Kidney (tissue), 13 donors: ENCODE measurements at regions not wholly inside any gene's neighbourhood (a gene's known extent, or its start where the extent isn't known, plus 50 kb on each side); places are given as distances from the start of the nearest gene placed in this dataset.
A peak's percentile ranks its signal among the peaks of the same experiment; 100 is the strongest.

Source experiments
- DNase-seq, 5 donors: peaks; one replicate each; pipeline ENCODE4 v3.0.0-alpha.2; 2013 to 2020
- FAIRE-seq: peaks from 2 replicates; lab custom pipeline; 2012; peaks lifted over from hg19 to GRCh38; lab: Jason Lieb, UNC
- H3K27ac ChIP-seq, 2 donors: one replicate each; pipeline ENCODE4 v1.7.0; 2013; ENCODE audit warnings: low read depth in 2 of 2, low read length in 2 of 2, inconsistent platforms in 1 of 2
- H3K27me3 ChIP-seq: one replicate; pipeline ENCODE4 v1.7.1; 2013; ENCODE audit warnings: low read length, inconsistent platforms; ENCODE audit not compliant: control insufficient read depth, insufficient read depth
- H3K36me3 ChIP-seq, 3 donors: one replicate each; pipeline versions ENCODE4 v1.7.0 to v1.7.1; 2013; ENCODE audit warnings: low read length in 3 of 3, control low read depth in 1 of 3, inconsistent platforms in 1 of 3; ENCODE audit not compliant: insufficient read depth in 3 of 3, control insufficient read depth in 2 of 3
- H3K4me1 ChIP-seq, 3 donors: one replicate each; pipeline versions ENCODE4 v1.7.0 to v1.7.1; 2013; ENCODE audit warnings: low read length in 3 of 3, inconsistent platforms in 1 of 3, low read depth in 1 of 3; ENCODE audit not compliant: control insufficient read depth in 2 of 3, insufficient read depth in 2 of 3
- H3K4me3 ChIP-seq, 3 donors: one replicate each; pipeline versions ENCODE4 v1.7.0 to v1.8.1; 2013; ENCODE audit warnings: low read length in 3 of 3, control low read depth in 1 of 3, inconsistent platforms in 1 of 3
- H3K9ac ChIP-seq, 3 donors: one replicate each; pipeline versions ENCODE4 v1.7.0 to v1.7.1; 2013; ENCODE audit warnings: low read length in 3 of 3, control low read depth in 1 of 3, inconsistent platforms in 1 of 3
- H3K9me3 ChIP-seq, 3 donors: one replicate each; pipeline versions ENCODE4 v1.7.0 to v1.7.1; 2013; ENCODE audit warnings: low read length in 3 of 3, control low read depth in 1 of 3, inconsistent platforms in 1 of 3; ENCODE audit not compliant: control insufficient read depth in 2 of 3, insufficient read depth in 1 of 3
- CTCF ChIP-seq: IDR thresholded peaks from 3 replicates; pipeline ENCODE4 v1.5.1; 2012; ENCODE audit warnings: mild to moderate bottlenecking, moderate library complexity, borderline replicate concordance; ENCODE audit not compliant: insufficient read depth; ENCODE audit errors: extremely low read depth
- intact Hi-C: fragments of 100-400 bp; cut with DNase I; formaldehyde crosslinking; loops from one replicate; pipeline ENCODE4 v1.11.1; 2022
- donor health status: control.
- donor health status: control.
- donor health status: control.
- donor health status: control.
- donor health status: control.
- donor health status: DM: yes; HTN: yes; CAD: no.
- donor health status: Normal renal cell carcinoma (clear cell type).

- Histone ChIP-seq H3K4me3 (no peak overlapping the region), H3K9me3 (no peaks in the 10 kb centered on the region), H3K36me3 (no peaks in the 10 kb centered on the region), H3K9ac (no peak overlapping the region), H3K27me3 (no peaks in the 10 kb centered on the region), H3K27ac (no peak overlapping the region), H3K4me1 (peaks cover 0 to 4% (median 0%) of the 10 kb centered on the region in 3 donors)
- intact Hi-C loops, result no loop called here
- FAIRE-seq (no peak), DNase-seq (peak in 1 of 5 donors; percentile 28)
- TF ChIP-seq CTCF, result no peak
These were observed 159.7 kb upstream of the UNC5B start for GRCh38 chr10:71052708-71053107.

GRCh38 chr10:71053169-71053895 lies 159.0 kb upstream of the UNC5B start:
- FAIRE-seq, result no peak
- Histone ChIP-seq H3K4me1 (peaks cover 0 to 4% (median 0%) of the 10 kb centered on the region in 3 donors), H3K27ac (no peak overlapping the region), H3K36me3 (no peaks in the 10 kb centered on the region), H3K9me3 (no peaks in the 10 kb centered on the region), H3K4me3 (no peak overlapping the region), H3K27me3 (no peaks in the 10 kb centered on the region), H3K9ac (no peak overlapping the region)
- DNase-seq, result peak in 1 of 5 donors; percentile 44
- TF ChIP-seq CTCF, result no peak
- intact Hi-C loops, result no loop called here

GRCh38 chr10:71058308-71058707 lies 154.1 kb upstream of the UNC5B start:
- intact Hi-C loops, result no loop called here
- FAIRE-seq (no peak), DNase-seq (peak in 1 of 5 donors; percentile 4)
- no peak overlapping the region for H3K4me3 ChIP-seq
- no peaks in the 10 kb centered on the region for H3K9me3 ChIP-seq
- H3K36me3 ChIP-seq, result no peaks in the 10 kb centered on the region
- H3K27ac ChIP-seq, result no peak overlapping the region
- H3K9ac ChIP-seq, result no peak overlapping the region
- H3K27me3 ChIP-seq, result no peaks in the 10 kb centered on the region
- H3K4me1 ChIP-seq, result no peaks in the 10 kb centered on the region
- TF ChIP-seq CTCF, result no peak
